AG20443 (cell line): ENCODE measurements at regions not wholly inside any gene's neighbourhood (a gene's known extent, or its start where the extent isn't known, plus 50 kb on each side); places are given as distances from the start of the nearest gene placed in this dataset.

Source experiments
- DNase-seq: peaks from one replicate; pipeline ENCODE4 v3.0.0; 2012; ENCODE audit warnings: low spot score, mixed read lengths

DNA sequence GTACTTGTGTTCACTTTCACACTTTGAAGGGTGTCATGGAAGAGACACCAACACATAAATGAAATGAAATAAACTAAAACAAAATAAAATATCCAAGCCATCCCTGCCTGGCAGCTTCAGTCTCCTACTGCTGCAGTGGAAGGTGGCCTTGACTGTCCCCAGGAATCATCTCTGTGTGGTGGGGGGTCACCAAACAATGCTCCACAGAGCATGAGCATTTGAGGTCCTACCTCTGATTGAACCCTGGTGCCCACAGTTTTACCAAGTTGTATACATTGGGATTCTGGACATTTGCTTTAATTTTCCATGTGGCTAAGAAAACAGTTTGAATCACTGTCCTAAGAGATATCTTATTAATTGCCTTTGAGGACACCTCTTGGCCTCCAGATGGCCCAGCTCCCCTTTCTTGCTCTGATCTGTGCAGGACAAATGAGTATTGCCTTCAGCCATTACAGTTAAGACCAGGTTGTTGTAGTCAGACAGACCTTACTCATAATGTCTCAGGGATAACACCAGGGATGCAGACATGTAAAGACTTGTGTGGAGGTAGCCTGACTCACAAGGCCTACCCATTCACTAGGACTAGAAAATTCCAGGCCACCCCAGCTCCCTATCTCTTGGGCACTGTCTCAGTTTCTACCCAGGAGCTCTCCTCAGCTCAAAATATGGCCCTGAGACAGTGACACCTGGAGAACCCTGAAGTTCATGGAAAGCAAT, 195.0 kb downstream of the MYCN start:
- DNase-seq: no peak

DNA sequence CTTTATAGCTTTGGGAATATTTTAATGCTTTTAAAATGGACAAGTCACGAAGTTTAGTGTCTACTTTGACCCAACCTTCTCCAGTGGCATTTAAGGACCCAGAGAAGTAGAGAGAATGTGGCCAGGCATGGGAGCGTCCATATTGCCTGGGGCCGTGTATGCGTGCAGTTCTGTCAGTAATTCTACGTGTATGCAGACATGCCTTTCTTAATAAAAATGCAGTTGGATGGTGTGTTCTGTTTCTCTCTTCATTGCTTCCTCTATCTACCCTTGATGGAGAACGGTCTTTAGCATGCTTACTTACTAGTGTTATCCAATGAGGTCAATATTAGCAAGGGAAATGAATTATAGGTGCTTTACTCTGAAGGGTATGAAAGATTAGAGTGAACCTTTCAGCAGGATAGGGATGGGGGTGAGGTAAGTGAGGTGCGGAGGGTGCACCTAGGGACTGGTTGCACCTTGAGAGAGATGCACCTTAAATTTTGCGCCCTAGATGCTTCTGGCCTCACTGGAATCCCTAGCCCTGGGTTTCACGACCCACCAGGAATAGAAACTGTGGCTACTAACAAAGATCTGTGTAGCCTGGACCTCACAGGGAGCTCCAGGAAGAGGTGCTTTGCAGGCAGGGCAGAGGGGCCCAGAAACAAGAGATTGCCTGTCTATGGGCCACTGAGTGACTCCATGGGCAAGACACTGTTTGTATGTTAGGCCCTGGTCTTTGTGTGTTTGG, 194.3 kb downstream of the MYCN start:
- no peak for DNase-seq

DNA sequence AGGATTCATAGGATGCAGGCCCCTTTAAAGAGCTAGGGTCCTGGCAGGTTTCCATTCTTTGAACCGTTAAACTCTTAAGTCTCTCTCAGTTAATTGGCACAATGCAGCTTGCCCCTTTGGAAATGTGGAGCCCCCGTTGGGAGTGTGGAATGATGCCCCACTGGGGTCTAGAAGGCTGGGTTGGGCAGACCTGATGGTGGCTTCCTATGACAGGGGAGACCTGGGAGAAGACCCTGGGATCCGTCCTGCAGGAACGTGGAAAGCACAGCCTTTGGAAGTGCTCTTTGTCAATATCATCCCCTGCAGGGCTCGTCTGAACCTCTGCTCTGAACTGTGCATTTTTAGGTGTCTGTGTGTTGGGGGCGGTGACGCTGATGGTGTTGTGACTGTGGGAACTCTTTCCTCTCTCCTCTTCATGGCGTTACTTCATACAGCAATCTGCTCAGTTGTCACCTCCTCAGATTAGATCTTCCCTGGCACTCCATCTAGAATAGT, 190.6 kb downstream of the MYCN start:
- DNase-seq: no peak

DNA sequence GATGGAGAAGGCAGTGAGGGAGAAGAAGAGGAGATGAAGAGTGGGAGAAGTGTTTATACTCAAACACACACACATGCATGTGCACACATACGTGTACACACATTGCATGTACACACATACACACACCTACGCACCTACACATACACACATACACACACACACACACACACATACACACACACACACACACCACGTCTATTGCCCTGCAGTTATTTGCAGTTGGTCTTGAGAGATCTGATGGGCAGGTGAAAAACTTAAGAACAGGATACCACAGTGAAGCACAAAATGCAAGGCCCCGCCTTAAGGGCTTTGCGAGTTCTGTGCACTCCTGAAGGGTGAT, 190.2 kb downstream of the MYCN start:
- DNase-seq: no peak

DNA sequence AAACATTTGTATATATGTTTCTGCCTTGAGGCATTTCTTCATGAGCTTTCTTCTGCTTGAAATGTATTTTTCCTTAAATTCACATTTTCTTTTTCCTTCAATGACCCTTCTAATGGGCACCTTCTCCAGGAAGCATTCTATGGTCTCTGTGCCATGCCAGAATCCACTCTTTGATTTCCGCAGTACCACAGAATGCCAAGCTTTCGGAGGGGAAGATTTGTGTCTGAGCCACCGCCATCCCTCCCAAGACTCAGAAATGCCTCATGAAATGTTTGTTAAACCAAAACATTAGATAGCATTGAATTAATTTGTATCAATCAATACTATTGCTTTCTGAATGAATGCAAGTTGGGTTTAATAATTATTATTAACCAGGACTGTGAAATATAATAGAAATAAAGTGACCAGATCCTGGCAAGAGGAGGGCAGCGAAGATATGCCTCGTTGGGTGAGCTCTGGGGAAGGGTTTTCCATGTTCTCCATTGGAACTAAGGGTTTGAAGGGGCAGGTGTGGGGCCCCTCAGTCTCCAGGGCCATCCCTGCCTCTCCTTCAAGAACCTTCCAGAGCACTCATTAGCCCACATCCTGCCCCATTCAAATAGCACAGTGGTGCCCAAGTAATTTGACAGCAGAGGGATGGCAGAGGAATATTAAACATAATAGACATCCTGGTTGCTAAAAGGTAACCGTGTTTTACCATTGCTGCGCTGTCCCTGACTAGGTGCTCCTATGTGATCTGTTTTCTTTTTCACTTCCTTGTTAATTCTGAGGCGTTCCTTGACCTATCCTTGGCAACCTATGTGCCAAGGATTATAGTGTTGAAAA, 189.6 kb downstream of the MYCN start:
- no peak for DNase-seq

DNA sequence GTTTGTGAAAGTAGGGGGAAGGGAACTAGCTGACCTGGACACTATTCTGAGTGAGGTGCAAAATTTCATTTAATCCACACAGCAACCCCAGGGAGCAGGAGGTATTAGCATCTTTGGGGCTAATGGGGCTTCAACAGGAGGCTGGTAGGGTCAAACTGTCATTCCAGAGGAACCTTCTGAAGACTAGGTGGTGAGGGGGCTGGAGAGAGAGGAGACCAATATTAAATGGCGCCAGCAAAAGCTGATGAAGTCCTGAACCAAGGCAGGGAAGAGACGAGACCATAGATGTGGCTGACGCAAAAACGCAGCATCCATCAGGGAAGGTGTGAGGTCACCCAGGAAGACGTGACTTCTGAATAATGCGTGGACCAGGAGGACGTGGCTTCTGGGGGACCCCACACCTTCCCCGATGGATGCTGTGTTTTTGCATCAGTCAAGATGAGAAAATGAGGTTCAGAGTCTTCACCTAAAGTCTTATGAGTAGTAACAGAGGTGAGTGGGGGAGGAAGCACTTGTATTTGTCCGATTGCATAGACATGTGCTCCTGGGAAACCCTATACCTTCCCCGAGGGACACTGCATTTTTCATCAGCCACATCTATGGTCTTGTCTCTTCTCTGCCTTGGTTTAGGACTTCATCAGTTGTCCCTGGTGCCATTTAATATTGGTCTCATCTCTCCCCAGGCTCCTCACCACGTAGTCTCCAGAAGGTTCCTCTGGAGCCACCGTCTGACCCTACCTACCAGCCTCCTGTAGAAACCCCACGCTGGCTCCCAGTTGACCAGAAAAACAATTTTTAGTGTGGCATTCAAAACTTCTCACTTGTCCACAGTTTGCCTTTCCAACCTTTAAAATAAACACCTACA, 188.6 kb downstream of the MYCN start:
- DNase-seq: no peak

DNA sequence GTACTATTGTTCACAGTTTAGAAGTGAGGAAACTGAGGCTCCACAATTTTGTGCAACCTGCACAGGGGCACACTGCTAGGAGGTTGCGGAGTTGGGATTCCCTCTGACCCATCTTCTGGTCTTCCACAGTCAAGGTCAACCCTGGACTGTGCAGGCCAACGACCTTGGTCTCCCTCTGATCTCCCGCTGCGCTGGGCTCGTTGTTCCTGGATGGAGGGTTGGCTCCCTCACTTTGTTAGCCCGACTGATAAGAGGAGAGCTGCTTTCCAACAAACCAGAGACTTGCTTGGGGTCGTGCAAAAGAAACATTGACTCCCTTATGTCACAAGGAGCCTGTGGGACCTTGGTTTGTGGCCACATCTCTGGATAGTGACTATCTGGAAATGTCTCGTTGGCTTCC, 187.6 kb downstream of the MYCN start:
- DNase-seq: no peak

DNA sequence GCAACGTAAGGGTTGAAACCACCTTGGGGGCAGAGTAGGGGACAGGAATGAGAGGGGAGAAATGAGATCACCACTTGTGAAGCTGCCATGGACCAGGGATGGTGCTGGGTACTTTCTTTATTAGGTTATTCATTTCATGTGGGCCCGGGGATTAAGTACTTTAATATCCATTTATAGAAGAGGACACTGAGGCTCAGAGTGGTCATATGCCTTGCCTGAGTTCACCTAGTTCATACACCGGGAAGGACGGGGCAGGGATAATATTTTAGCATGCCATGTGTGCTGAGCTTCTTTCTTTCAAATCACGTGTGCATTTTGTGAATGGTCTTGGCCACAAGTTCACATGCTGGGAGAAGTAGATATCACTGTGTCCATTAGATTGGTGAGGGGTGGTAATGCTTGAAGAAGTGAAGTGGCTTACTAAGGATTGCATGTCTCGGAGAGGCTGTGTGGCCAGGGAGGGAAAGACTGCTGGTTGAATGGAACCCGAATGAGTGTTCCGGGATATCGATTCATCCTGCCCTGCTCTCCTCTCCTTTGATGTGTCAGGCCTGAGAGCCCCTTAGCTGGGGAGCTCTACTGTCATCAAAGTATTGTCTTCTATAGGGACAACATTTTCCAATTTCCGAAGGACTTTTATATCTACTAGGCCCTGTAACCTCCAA, 187.1 kb downstream of the MYCN start:
- DNase-seq: no peak

DNA sequence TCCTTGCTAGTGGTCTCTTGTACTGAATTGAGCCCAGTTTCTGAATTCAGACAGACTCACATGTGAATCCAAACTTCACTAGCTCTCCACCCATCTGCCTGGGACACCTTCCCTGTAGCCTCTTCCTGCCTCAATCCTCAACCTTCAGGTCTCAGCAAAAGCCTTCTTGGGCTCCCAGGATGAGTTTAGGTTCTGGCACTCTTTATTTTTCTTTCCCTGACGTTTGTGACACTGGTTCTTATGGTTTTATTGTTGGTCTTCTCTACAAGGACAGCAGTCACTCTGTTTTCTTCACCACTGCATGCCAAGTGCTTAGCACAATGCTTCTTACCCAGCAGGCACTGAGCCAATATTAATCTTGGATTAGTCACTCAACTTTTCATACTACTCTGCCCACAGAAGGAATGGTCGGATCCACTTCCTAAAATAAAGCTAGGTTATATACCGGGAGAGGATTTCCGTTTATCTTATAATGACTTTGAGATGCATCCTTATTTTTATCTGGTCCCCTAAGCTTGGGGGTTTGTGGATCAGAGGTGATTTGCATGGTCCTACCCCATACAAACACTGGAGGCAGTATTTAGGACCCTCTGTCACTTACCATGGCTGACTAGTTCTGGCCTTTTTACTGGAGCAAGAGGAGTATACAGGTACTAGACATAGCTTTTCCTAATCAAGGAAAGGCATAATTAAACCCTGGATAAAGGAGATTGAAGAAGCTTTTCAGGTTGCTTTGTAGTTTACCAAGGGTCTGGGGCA, 186.3 kb downstream of the MYCN start:
- DNase-seq: no peak

DNA sequence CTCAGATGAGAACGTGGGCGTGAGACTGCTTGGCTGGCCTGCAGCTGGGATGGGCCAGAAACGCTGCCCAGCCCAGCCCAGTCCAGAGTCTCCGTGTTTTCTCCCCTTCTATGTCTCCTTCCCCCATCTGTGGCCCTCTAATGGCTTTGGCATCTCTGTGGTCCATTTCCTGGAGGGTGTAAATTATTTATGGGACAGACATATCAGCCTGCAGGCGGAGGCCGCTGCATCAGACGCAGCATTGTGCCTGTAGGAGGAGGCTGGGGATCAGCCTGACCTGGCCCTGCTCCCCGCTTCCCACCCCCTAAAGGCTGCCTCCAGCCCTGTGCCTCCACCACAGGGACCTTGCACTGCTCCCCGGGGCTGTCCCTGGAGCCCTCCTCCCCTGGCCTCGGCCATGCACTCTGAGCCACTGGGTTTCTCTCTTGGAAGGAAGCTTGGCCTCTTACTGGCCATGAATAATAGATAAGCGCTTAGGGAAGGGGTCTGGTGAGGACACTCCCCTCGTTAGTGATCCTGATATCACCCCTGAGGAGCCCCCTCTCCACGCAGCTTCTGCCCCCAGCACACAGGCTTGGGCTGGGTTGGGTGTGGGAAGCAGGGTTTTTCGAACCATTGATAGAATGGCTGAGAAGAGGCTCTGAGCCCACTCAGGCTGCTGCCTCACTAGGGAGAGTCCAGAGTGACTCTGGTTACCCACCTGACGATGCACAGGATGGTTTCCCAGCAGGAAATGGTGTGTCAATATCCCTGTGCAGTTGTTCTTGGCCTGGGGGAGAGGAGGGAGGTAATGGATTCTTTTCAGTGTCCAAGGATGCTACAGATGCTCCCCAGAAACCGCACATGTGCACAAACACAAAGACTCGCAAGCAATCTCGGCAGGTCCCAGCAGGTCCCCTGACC, 185.5 kb downstream of the MYCN start:
- DNase-seq: no peak

DNA sequence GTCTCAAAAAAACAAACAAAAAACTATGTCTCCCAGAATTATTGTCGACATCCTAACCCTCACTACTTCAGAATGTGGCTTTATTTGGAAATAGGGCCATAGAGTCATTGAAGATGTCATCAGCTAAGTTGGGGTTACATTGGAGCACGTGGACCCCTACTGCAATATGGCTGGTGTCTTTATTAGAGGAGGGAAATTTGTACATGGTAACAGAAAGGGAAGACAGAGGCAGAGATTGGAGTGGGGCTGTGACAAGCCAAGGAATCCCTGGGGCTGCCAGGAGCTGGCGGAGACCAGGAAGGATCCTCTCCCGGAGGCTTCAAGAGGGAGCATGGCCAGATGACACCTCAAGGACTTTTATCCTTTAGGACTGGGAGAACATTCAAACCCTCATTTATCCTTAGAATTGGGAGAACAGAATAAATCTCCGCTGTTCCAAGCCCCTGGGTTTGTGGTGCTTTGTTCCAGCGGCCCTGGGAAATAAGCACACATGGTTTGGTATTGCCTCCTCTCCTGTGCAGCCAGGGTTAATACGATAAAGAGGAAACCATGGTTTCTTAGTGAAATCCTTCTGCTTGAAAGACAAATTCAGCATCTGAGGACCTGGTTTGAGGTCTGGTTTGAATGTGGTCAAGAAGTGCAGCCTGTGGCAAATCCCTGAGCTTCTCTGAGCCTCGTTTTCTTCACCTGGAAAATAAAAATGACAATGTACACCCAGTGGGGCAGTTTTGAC, 184.7 kb downstream of the MYCN start:
- DNase-seq: no peak

DNA sequence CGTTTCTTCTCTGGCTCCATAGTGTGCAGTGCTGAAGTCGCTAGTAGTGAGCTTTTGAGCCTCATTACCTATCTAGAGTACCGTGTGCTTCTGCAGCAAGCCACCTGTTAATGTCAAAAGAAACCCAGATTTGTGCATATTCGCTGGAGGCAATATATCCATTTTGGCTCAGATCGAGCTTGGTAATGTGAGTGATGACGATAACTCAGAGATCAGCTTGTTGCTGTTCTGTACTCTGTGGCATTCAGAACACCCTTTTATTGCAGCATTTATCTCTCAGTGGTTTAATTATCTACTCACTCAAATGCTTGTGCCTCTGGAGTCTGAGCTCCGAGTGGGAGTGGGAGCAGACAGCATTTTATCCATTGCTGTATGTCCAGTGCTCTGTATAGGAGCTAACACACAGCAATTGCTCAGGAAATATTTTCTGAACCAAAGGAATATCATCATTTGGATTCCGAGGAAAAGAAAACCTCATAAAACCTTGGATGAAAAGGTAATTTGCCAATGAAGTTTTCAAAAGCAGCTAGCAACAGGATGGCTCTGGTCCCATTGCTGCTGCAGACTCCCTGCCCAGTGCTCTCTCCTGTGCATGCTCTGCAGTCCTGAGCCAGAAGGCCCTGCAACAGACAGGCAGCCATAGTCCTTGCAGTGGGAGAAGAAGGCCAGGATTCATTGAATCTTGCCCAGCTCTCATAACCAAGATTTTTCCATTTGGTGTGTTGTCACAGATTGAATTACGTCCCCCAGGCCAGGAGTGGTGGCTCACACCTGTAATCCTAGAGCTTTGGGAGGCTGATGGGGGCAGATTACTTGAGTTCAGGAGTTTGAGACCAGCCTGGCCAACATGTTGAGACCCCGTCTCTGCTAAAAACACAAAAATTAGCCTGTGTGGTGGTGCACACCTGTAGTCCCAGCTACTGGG, 183.8 kb downstream of the MYCN start:
- DNase-seq: no peak

DNA sequence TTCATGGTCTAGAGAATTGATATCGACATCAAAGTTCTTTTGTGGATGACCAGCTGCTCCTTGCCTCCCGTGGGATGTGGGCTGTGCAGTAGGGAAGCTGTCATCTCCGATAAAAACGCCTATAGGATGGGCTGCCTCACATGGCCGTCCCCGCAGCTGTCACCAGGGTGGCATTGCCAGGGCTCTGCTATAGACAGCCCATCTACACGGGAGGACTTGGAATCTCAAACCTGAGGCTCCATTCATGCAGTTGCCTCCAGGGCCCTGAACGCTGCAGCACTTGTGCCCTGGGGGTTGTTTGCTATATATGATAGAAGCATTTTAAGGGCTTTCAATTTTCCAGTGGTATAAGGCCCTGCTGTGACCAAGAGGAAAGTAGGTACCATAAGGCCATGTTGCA, 183.1 kb downstream of the MYCN start:
- DNase-seq: no peak

DNA sequence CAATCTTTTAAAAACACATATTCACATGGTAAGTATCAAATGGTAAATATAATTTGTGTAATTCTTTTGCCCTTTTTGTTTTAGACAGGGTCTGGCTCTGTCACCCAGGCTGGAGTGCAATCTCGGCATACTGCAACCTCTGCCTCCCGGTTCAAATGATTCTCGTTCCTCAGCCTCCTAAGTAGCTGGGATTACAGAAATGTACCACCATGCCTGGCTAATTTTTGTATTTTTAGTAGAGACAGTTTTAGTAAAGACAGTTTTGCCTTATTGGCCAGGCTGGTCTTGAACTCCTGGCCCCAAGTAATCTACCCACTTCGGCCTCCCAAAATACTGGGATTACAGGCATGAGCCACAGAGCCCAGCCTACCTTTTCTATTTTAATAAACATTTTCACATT, 182.2 kb downstream of the MYCN start:
- DNase-seq: no peak

DNA sequence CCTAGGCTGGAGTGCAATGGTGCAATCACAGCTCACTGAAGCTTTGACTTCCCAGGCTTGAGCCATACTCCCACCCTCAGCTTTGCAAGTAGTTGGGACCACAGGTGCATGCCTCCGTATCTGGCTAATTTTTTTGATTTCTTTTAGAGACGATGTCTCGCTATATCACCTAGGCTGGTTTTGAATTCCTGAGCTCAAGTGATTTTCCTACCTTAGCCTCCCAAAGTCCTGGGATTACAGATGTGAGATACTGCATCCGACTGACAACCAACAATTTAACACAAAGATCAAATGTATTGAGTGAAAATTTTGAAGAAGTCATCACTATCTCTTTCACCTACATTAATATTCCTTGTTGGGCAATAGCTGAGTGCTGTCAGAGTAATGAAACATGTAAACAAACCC, 181.6 kb downstream of the MYCN start:
- no peak for DNase-seq

DNA sequence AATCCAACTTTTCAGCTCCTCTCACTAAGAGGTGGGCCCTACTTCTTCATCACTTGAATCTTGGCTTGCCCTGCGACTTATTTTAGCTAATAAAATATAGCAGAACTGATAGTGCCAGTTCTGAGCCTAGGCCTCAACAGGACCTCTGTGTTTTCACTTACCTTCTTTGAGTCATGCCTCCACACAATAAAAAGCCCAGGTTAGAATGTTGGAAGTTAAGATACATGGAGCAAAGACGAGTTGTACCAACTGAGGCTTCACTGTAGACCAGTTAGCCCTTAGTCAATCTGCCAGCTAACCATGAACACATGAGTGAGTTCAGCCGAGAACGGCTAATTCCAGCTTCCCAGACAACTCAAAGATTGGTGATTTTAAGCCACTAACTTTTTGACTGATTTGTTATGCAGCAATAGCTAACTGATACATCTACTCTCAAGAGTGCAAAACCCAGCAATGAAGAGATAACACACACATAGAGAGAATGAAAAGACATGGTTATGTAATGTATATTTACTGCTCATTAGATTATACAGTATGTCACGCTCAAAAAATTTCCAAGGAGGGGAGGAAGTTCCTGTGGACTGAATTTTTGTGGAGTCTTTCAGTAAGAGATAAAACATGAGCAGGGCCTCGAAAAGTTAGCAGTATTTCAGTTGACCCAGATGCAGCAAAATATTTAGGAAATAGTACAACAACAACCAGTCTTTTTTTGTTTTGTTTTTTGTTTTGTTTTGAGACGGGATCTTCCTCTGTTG, 181.1 kb downstream of the MYCN start:
- no peak for DNase-seq

DNA sequence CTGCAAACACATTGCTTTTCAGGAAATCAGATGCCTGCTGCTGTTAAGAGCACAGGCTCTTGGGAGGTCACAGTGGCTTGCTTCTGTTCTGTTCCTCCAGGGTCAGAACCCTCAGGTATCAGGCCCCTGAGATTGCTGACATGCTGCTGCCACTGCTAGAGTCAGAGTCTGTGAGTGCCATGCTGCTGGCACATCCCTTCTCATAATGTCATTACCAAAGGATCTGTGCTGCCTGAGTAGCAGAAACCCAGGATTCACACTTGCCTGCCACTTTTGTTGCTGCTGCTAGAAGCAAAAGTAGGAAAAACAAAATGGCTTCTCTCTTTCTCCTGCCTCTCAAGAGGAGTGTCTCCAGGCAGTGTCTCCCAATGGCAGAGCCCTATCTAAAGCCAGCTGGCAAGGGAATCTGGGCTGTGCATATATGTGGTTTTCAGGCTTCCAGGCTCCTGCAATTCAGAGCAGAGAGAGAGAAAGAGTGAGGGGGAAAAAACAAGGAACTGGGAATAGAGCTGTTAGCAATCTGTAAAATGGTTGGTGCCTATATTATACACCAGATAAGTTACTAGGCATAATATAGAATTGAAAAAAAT, 180.3 kb downstream of the MYCN start:
- DNase-seq: no peak
